DMS 273 treated with DMSO at 0.1 percent for 48 hours (cell line): ENCODE measurements at regions not wholly inside any gene's neighbourhood (a gene's known extent, or its start where the extent isn't known, plus 50 kb on each side); places are given as distances from the start of the nearest gene placed in this dataset.

Source experiments
- DNase-seq: peaks from one replicate; lab custom pipeline; 2025; lab: John Stamatoyannopoulos, UW

DNA sequence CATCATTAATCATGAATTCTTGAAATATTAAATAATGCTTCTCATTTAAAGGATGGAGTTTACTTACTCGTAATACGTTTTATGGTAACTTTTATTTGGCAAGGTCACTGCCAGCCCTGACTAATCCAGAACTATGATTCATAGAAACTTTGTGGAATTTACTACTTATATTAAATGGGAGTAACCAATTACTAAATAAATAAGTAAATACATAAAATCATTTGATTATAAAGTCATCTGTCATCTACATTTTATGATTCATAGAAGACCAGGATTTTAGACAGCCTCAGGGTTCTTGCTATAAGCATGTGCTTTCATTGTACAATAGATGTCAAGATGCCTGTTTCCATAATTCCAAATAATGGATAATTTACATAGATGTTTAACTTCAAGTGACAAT lies 611.1 kb downstream of the TBC1D4 start:
- DNase-seq: no peak

DNA sequence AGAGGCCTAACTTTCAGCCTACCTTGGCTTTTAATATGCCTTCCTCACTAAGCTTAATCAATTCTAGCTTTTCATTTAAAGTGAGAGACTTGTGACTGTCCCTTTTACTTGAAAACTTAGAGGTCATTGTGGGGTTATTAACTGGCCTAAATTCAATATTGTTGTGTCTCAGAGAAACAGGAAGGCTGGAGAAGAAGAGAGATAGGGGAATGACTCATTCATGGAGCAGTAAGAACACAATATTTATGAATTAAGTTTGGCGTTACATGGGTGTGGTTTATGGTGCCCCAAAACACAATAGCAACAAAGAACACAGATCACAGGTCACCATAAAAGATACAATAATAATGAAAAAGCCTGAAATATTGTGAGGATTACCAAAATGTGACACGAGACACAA lies 612.1 kb downstream of the TBC1D4 start:
- DNase-seq: no peak

DNA sequence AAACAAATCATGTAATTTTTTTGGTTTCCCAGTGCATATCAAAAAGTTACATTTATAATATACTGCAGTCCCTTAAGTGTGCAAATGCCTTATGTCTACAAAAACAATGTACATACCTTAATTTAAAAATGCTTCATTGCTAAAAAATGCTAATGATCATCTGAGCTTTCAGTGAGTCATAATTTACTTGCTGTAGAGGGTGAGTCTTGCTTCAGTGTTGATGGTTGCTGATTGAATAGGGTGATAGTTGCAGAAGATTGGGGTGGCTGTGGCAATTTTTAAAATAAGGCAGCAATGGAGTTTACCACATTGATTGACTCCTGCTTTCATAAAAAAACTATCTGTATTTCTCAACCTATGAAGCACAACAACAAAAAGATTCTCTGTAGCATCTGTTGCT lies 613.9 kb downstream of the TBC1D4 start:
- no peak for DNase-seq

DNA sequence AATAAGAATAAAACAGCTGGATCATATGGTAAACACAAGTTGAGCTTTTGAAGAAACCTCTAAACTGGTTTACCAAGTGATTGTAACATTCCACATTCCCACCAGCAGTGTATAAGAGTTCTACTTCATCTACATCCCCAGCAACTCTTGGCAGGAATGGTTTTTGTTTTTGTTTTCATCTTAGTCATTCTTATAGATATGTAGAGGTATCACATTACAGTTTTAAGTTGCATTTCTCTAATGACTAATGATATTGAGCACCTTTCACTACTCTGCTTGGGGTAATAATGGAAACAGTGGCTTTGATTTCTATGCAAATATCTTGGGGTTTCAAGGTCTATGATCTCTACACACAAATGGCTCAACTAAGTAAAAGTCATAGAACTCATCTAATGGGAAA lies 614.5 kb downstream of the TBC1D4 start:
- no peak for DNase-seq

DNA sequence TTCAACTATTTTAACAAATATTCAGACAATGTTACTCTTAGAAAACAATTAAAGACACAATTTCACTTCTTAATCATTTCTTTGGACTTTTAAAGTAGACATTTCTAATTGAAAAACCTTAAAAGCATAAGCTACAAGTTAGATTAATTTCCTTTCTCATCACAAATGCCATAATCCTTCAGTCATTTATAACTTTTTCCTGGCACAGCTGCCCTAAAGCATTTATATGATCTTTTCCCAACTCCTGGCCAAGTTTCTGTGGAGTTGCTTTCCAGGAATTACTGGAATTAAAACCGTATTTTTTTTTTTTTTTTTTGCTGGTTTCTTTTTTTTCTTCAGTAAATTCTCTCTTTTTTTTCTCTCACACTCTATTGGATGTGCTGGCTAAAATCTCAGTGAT lies 615.9 kb downstream of the TBC1D4 start:
- DNase-seq: no peak

DNA sequence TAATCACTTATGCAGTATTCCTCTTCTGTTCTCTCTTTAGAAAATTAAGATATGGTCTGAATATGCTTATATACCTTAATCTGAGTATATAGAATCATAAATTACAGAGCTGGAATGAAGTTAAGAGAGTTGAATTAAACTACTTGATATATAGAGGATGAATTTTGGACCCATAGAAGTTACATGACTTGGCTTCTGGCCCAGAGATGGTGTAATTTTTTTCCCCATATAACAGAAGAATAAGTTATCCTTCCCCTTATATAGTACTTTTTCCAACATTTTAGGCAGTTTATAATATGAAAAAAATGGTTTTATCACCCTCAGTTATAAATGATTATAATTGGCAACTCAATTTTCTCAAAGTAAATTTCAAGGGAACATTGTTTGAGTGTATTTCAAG lies 616.3 kb downstream of the TBC1D4 start:
- DNase-seq: no peak

DNA sequence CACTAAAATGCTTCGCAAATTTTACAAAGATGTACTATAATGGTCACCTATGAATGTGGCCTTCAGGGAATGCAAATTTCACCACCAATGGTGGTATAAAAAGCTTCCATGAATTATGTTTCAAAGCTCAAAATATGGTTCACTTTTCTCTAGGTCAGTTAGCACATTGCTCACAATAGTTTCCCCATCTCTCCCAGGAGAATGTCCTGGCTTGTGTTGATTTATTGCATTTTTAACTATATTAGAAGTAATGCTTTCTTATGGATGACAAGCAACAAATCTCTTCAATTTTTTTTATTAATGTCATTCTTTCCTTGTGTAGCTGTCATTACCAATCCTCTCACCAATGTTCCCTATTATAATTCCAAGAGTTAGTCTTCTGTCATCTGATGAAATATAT lies 621.2 kb downstream of the TBC1D4 start:
- DNase-seq: no peak

DNA sequence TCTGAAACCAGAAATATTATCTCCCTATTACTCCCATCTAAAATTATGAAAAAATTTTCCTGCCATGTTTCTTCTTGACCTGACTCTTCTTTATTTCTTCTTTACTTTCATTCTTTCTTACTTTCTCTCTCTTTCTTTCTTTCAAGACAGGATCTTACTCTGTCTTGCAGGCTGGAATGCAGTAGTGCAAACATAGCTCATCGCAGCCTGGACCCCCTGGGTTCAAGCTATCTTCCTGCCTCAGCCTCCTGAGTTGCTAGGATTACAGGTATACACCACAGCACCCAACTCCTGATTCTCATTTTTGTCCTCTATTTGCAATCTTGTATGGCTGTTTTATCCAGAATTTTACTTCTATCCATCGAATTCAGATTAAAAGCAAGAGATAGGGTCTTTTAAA lies 631.1 kb downstream of the TBC1D4 start:
- no peak for DNase-seq

DNA sequence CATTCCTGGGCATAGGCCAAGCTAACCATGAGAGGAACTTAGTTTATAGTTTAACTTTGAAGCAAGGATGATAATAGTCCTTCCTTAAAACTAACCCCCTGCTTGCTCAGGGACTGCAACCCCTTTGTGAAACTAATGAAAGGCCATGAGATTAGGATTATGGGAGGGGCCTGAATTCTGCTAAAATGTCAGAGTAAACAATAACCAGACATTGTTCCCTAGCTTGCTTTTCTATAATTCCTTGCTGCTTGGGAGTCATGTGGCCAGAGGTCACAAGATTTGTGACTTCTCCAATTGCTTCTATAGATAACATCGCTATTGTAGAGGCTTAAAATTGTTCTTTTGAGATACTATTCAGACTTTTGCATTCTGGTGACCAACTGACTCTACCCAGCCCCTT lies 634.0 kb downstream of the TBC1D4 start:
- no peak for DNase-seq

DNA sequence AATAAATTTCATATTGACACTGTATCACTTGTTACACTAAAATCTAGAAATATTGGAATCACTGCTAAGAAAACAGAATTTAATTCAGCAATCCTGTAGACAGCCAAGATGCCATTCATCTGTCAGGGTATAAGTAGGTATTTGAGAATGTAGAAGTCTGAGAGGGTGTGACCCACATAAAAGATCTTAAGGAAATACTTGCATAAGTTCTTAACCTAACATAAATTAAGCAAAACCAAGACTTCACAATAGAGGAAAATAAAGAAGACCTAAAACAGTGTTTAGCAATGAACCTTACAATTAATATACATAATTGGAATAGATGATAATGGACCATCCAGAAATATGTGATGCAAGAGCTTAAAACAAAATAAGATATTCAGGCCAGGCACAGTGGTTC lies 636.2 kb downstream of the TBC1D4 start:
- DNase-seq: no peak

DNA sequence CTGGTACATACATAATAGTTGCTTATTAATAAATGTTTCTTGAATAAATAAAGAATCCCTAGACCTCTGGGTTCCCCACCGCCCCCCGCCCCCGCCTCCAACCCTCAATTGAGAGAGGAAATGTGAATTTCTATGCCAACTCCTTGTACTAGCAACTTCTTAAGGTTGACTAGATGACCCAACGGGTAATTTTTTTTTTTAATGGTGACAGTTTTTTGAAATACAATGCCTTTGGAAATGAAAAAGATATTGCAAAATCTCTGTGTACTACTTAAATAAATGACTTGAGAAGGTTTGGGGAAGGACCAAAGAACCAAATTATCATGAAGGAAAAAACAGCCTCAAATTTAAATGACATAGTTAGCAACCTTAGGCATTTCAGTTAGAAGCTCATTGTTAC lies 640.3 kb downstream of the TBC1D4 start:
- DNase-seq: no peak

DNA sequence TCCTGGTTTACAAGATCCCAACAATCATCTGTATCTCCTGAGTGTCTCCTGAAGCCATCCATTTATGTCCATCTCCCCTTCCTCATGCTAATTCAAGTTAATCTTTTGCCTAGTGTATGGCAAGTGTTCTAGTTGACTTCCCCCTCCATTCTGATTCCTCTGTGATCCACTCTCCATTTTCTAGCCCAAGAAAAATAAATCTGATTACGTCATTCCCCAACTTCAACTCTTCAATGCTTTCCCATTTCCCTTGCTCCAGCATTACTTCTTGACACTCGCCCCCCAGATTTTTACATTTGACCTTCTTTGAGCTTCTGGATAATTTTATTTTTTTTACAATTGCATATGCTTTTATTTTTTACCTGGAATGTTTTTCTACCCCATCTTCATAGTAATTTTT lies 640.8 kb downstream of the TBC1D4 start:
- no peak for DNase-seq

DNA sequence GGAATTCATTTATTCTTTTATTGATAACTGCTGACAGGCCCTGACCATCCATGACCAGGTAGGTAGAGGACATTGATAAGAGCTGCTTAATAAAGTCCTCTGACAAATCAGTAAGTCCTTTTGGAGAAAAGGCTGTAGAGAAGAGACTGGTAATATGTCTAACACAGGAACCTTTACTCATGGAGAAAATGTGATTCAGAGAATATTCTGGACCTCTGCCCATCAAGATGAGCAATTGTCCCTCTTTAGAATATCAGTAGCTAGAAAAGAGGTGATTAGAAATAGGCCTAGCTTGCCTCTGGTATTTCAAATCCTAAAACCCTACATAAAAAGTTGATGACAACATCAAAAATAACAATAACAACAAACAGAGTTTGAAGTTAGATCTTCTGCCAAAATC lies 642.3 kb downstream of the TBC1D4 start:
- no peak for DNase-seq

DNA sequence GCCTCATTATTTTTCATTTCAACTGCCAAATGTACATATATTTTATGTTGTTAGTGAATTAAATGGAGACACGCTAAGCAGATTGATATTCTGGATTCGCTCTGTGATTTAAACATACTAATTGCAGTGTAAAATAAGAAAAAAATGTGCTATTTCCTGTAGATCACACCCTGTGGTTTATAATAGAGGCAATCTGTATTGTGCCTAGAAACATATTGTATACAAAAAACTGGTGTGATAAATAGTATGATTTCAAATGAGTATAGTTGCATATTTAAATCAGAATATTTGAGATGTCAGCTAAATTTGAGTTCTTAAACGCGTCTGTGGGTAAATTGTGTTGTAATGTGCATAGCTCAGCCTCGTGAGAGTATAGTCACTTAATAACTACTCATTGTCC lies 643.9 kb downstream of the TBC1D4 start:
- DNase-seq: no peak

DNA sequence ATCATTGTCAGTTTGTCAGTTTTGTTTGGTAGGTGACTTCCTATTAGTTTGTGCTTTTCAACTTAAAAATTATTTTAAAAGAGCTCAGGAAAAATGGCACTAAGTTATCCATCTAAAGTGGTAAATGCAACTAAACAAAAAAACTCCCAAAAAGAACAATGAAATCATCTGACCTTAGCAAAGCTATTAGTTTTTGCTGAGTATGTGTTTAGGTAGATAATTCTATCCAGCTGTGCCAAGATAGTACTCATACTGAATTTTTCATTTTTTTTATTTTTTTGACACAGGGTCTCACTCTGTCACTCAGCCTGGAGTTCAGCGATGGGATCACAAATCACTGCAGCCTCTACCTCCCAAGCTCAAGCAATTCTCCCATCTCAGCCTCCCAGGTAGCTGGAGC lies 645.3 kb downstream of the TBC1D4 start:
- DNase-seq: no peak

DNA sequence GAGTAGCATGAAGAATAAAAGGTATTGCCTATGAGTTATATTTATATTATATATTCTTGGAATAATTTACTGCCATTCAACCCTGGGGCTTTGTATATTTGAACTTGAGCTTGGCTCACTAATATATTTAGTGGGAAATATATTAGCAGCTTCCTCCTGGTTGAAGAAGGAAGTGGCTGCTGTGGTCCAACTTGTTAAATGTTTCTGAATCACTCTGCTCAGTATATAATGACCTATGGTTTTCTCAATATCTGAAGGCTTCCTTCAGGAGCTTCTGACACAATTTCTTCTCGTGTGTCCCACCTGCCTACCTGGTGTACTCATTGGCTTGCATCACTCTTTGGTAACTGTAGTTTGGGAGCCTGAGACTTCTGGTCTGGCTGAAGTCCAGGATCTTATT lies 646.4 kb downstream of the TBC1D4 start:
- DNase-seq: no peak

DNA sequence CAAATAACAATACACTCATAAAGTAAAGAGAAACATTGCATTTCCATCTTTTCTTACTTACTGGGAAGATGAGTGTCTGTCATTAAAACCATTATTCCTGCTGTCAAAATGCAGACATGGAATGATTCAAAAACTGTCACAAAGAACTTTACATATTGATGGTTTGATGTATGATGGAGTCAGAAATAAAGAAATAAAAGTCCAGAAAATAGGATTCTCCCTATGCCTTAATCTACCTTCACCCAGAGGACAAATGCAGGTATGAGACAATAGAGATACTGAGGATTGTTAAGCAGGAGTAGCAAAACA lies 656.1 kb downstream of the TBC1D4 start:
- DNase-seq: no peak

DNA sequence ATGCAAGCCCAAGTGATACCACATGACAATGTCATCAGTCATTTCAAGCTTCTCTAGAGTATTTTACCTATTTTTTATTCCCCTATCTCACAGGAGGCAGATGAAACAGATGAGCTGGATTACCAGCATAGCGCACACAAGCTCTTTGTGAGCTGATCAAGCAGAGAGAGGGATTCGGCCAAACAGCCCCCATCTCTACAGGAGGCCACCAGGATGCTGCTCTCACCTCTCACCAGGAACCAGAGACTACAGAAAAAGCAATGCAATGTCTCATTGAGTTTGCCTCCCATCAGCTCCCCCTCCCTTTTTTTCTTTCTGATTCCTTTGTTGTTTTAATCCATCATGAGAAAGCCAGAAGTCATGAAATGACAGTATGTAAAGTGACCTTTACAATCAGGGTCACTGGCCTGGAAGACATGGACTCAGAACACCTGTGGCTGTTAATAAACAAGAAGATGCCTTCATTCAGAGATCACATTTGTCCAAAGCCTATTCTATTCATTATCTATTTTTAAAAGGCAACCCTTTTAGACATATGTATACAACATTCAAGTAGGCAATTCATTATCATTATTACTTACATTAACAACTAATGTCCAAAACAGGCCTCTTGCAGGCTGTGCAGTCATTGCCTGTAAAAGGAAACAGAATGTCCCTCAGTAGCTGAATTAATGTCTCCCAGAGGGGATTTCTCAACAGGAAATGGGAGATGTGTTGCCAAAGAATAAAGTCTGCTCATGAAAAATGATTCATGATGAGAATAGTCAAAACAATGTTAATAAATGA lies 656.6 kb downstream of the TBC1D4 start:
- DNase-seq: no peak

DNA sequence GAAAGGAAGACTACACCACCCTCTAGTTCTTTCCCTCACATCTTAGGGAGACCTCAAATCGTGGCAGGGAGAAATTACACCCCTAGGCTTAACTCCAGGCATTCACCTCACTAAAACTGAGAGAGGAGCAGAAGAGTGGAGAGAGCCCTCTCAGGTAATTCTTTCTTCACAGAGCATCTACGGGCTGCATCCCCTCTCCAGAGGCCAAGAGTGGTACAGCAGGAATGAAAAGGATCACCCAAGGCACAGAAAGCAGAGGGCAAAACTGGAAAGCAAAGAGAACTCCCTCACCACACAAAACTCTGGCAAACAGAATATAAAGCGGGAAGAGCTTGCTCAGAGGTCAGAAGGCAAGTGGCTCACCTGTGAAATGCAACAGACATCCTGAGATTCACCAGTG lies 661.2 kb downstream of the TBC1D4 start:
- DNase-seq: no peak

DNA sequence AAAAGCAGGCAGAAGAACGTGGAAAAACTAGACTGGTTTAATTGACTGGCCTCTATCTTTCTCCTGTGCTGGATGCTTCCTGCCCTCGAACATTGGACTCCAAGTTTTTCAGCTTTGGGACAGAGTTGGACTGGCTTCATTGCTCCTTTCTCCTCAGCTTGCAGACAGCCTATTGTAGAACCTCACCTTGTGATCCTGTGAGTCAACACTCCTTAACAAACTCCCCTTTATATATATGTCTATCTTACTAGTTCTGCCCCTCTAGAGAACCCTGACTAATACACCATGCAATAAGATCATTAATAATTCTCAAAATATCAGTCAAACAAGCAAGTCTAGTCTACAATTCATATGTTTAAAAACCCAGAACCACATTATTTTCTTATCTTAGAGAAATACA lies 662.4 kb downstream of the TBC1D4 start:
- no peak for DNase-seq

DNA sequence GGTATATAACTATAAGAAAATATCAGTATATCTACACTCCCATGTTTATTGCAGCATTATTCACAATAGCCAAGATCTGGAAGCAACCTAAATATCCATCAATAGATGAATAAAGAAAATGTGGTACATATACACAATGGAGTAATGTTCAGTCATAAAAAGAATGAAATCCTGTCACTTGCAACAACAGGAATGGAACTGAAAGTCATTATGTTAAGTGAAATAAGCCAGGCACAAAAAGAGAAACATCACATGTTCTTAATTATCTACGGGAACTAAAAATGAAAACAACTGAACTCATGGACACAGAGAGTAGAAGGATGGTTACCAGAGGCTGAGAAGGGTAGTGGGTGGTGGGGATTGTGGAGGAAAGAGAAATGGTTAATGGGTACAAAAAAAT lies 665.2 kb downstream of the TBC1D4 start:
- DNase-seq: no peak

DNA sequence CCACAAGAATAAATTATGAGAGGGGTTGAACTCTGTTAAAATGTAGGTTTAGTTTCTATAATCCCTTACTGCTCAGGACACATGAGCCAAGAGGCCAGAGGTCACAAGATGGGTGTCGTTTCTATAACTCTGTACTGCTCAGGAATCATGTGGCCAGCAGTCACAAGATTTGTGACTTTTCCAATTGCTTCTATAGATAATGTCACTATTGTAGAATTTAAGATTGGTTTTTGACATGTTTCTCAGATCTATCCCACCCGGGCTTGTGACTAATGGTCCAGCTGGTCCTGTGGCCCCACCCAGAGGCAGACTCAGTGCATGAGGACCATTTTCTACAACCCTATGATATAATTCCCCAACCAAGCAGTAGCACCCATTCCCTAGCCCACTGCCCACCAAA lies 662.0 kb upstream of the KLF12 start:
- DNase-seq: no peak

DNA sequence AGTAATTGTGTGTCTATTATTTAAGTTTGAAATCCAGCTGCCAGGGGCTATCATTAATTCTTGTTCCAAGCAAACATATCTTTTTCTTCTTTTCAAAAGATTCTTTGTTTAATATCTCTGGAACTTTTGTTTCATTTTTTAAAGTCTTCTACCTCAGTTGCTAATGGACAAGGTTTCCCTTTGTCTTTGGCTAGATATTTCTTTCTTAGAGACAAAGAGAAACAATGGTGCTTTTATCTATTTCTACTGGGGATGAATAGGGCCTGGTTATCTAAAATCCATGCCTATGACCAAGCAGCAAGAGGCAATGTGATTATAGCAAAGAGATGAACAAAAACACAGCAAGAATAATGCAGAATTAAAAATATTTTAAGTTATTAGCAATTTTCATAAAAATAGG lies 661.3 kb upstream of the KLF12 start:
- DNase-seq: no peak

DNA sequence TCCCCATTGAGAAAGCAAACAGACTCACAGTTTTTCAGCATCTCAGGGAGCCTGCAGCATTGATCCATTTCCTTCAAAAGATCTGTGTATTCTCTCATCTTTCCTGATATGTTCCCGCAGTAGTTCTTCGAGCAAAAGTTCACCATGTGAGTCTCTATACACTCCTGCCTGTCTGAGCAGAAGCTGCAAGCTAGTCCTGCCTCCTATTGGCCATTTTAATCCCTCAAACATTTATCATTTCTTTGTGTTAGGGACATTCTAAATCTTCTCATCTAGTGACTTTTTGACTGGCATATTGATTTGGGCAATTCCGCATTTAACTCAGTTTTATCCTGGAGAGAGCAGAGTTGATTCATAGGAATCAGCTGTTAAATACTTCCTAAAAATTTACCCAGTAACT lies 660.4 kb upstream of the KLF12 start:
- DNase-seq: no peak

DNA sequence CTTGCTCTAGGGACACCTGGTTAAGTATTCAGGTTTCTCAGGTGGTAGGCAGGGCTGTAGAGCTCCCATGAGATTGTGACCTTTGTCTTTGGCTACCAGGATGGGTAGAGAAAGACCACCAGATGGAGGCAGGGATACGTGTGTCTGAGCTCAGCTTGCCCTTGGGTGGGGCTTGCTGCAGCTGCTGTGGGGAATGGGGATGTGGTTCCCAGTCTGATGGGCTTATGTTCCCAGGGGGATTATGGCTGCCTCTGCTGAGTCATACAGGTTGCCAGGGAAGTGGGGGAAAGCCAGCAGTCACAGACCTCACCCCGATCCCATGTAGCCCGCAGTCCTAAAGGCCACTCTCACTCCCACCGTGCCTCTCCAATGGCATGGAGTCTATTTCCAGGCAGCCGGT lies 659.9 kb upstream of the KLF12 start:
- no peak for DNase-seq
